ENCODE measurements at regions not wholly inside any gene's neighbourhood (a gene's known extent, or its start where the extent isn't known, plus 50 kb on each side); places are given as distances from the start of the nearest gene placed in this dataset.

GRCh38 chr15:52975941-52976449 is 185.9 kb upstream of the ONECUT1 start:
- H3K9ac ChIP-seq (ENCODE audit: low read depth in 1 of 2, low read length in 2 of 2): no peak overlapping the region
- H3K27me3 ChIP-seq (ENCODE audit: control insufficient read depth in 1 of 2, insufficient read depth in 2 of 2, low read length in 2 of 2): no peaks in the 10 kb centered on the region
- no peak overlapping the region for H3K27ac ChIP-seq (ENCODE audit: low read depth, low read length)
- no peaks in the 10 kb centered on the region for H3K9me3 ChIP-seq (ENCODE audit: control insufficient read depth in 1 of 2, low read length in 2 of 2)
- H3K4me3 ChIP-seq (ENCODE audit: low read depth in 1 of 2, low read length in 2 of 2): no peak overlapping the region
- no peaks in the 10 kb centered on the region for H3K36me3 ChIP-seq (ENCODE audit: control insufficient read depth in 1 of 2, insufficient read depth in 2 of 2, low read length in 2 of 2)
- no peaks in the 10 kb centered on the region for H3K4me1 ChIP-seq (ENCODE audit: control insufficient read depth in 1 of 2, insufficient read depth in 2 of 2, low read length in 2 of 2)

- Histone ChIP-seq H3K27ac (ENCODE audit: low read depth, low read length) (no peak overlapping the region), H3K27me3 (ENCODE audit: control insufficient read depth in 1 of 2, insufficient read depth in 2 of 2, low read length in 2 of 2) (no peaks in the 10 kb centered on the region), H3K9me3 (ENCODE audit: control insufficient read depth in 1 of 2, low read length in 2 of 2) (no peaks in the 10 kb centered on the region), H3K4me3 (ENCODE audit: low read depth in 1 of 2, low read length in 2 of 2) (no peak overlapping the region), H3K36me3 (ENCODE audit: control insufficient read depth in 1 of 2, insufficient read depth in 2 of 2, low read length in 2 of 2) (no peaks in the 10 kb centered on the region), H3K9ac (ENCODE audit: low read depth in 1 of 2, low read length in 2 of 2) (no peak overlapping the region), H3K4me1 (ENCODE audit: control insufficient read depth in 1 of 2, insufficient read depth in 2 of 2, low read length in 2 of 2) (no peaks in the 10 kb centered on the region)
These were observed 173.7 kb upstream of the ONECUT1 start for GRCh38 chr15:52963865-52964264.

- no peak overlapping the region for H3K9ac ChIP-seq (ENCODE audit: low read depth in 1 of 2, low read length in 2 of 2)
- H3K4me1 ChIP-seq (ENCODE audit: control insufficient read depth in 1 of 2, insufficient read depth in 2 of 2, low read length in 2 of 2): no peaks in the 10 kb centered on the region
- H3K4me3 ChIP-seq (ENCODE audit: low read depth in 1 of 2, low read length in 2 of 2): no peak overlapping the region
- H3K27ac ChIP-seq (ENCODE audit: low read depth, low read length): no peak overlapping the region
- H3K9me3 ChIP-seq (ENCODE audit: control insufficient read depth in 1 of 2, low read length in 2 of 2): no peaks in the 10 kb centered on the region
- H3K36me3 ChIP-seq (ENCODE audit: control insufficient read depth in 1 of 2, insufficient read depth in 2 of 2, low read length in 2 of 2): no peaks in the 10 kb centered on the region
- H3K27me3 ChIP-seq (ENCODE audit: control insufficient read depth in 1 of 2, insufficient read depth in 2 of 2, low read length in 2 of 2): no peaks in the 10 kb centered on the region
These were observed 170.1 kb upstream of the ONECUT1 start for GRCh38 chr15:52960283-52960682.

- no peaks in the 10 kb centered on the region for H3K27me3 ChIP-seq (ENCODE audit: control insufficient read depth in 1 of 2, insufficient read depth in 2 of 2, low read length in 2 of 2)
- H3K36me3 ChIP-seq (ENCODE audit: control insufficient read depth in 1 of 2, insufficient read depth in 2 of 2, low read length in 2 of 2): no peaks in the 10 kb centered on the region
- H3K4me3 ChIP-seq (ENCODE audit: low read depth in 1 of 2, low read length in 2 of 2): no peak overlapping the region
- H3K4me1 ChIP-seq (ENCODE audit: control insufficient read depth in 1 of 2, insufficient read depth in 2 of 2, low read length in 2 of 2): no peaks in the 10 kb centered on the region
- no peak overlapping the region for H3K27ac ChIP-seq (ENCODE audit: low read depth, low read length)
- no peaks in the 10 kb centered on the region for H3K9me3 ChIP-seq (ENCODE audit: control insufficient read depth in 1 of 2, low read length in 2 of 2)
- H3K9ac ChIP-seq (ENCODE audit: low read depth in 1 of 2, low read length in 2 of 2): no peak overlapping the region
These were observed 153.6 kb upstream of the ONECUT1 start for GRCh38 chr15:52943746-52944145.

- Histone ChIP-seq H3K27ac (ENCODE audit: low read depth, low read length) (no peak overlapping the region), H3K36me3 (ENCODE audit: control insufficient read depth in 1 of 2, insufficient read depth in 2 of 2, low read length in 2 of 2) (no peaks in the 10 kb centered on the region), H3K9me3 (ENCODE audit: control insufficient read depth in 1 of 2, low read length in 2 of 2) (no peaks in the 10 kb centered on the region), H3K4me3 (ENCODE audit: low read depth in 1 of 2, low read length in 2 of 2) (no peak overlapping the region), H3K27me3 (ENCODE audit: control insufficient read depth in 1 of 2, insufficient read depth in 2 of 2, low read length in 2 of 2) (no peaks in the 10 kb centered on the region), H3K9ac (ENCODE audit: low read depth in 1 of 2, low read length in 2 of 2) (no peak overlapping the region), H3K4me1 (ENCODE audit: control insufficient read depth in 1 of 2, insufficient read depth in 2 of 2, low read length in 2 of 2) (no peaks in the 10 kb centered on the region)
These were observed 146.4 kb upstream of the ONECUT1 start for GRCh38 chr15:52936489-52936888.

GRCh38 chr15:52925130-52925529 is 135.0 kb upstream of the ONECUT1 start:
- no peaks in the 10 kb centered on the region for H3K27me3 ChIP-seq (ENCODE audit: control insufficient read depth in 1 of 2, insufficient read depth in 2 of 2, low read length in 2 of 2)
- no peaks in the 10 kb centered on the region for H3K4me1 ChIP-seq (ENCODE audit: control insufficient read depth in 1 of 2, insufficient read depth in 2 of 2, low read length in 2 of 2)
- H3K27ac ChIP-seq (ENCODE audit: low read depth, low read length): no peak overlapping the region
- H3K36me3 ChIP-seq (ENCODE audit: control insufficient read depth in 1 of 2, insufficient read depth in 2 of 2, low read length in 2 of 2): no peaks in the 10 kb centered on the region
- H3K4me3 ChIP-seq (ENCODE audit: low read depth in 1 of 2, low read length in 2 of 2): no peak overlapping the region
- H3K9me3 ChIP-seq (ENCODE audit: control insufficient read depth in 1 of 2, low read length in 2 of 2): no peaks in the 10 kb centered on the region
- no peak overlapping the region for H3K9ac ChIP-seq (ENCODE audit: low read depth in 1 of 2, low read length in 2 of 2)

- H3K4me3 ChIP-seq (ENCODE audit: low read depth in 1 of 2, low read length in 2 of 2): no peak overlapping the region
- H3K9me3 ChIP-seq (ENCODE audit: control insufficient read depth in 1 of 2, low read length in 2 of 2): no peaks in the 10 kb centered on the region
- H3K27me3 ChIP-seq (ENCODE audit: control insufficient read depth in 1 of 2, insufficient read depth in 2 of 2, low read length in 2 of 2): no peaks in the 10 kb centered on the region
- no peak overlapping the region for H3K27ac ChIP-seq (ENCODE audit: low read depth, low read length)
- no peaks in the 10 kb centered on the region for H3K4me1 ChIP-seq (ENCODE audit: control insufficient read depth in 1 of 2, insufficient read depth in 2 of 2, low read length in 2 of 2)
- H3K9ac ChIP-seq (ENCODE audit: low read depth in 1 of 2, low read length in 2 of 2): no peak overlapping the region
- H3K36me3 ChIP-seq (ENCODE audit: control insufficient read depth in 1 of 2, insufficient read depth in 2 of 2, low read length in 2 of 2): no peaks in the 10 kb centered on the region
These were observed 134.5 kb upstream of the ONECUT1 start for GRCh38 chr15:52924630-52925029.

GRCh38 chr15:52923626-52924025 is 133.5 kb upstream of the ONECUT1 start:
- H3K9ac ChIP-seq (ENCODE audit: low read depth in 1 of 2, low read length in 2 of 2): no peak overlapping the region
- H3K4me1 ChIP-seq (ENCODE audit: control insufficient read depth in 1 of 2, insufficient read depth in 2 of 2, low read length in 2 of 2): no peaks in the 10 kb centered on the region
- H3K27me3 ChIP-seq (ENCODE audit: control insufficient read depth in 1 of 2, insufficient read depth in 2 of 2, low read length in 2 of 2): no peaks in the 10 kb centered on the region
- H3K27ac ChIP-seq (ENCODE audit: low read depth, low read length): no peak overlapping the region
- no peak overlapping the region for H3K4me3 ChIP-seq (ENCODE audit: low read depth in 1 of 2, low read length in 2 of 2)
- H3K9me3 ChIP-seq (ENCODE audit: control insufficient read depth in 1 of 2, low read length in 2 of 2): no peaks in the 10 kb centered on the region
- H3K36me3 ChIP-seq (ENCODE audit: control insufficient read depth in 1 of 2, insufficient read depth in 2 of 2, low read length in 2 of 2): no peaks in the 10 kb centered on the region

- no peaks in the 10 kb centered on the region for H3K9me3 ChIP-seq (ENCODE audit: control insufficient read depth in 1 of 2, low read length in 2 of 2)
- H3K27ac ChIP-seq (ENCODE audit: low read depth, low read length): no peak overlapping the region
- no peaks in the 10 kb centered on the region for H3K27me3 ChIP-seq (ENCODE audit: control insufficient read depth in 1 of 2, insufficient read depth in 2 of 2, low read length in 2 of 2)
- no peak overlapping the region for H3K4me3 ChIP-seq (ENCODE audit: low read depth in 1 of 2, low read length in 2 of 2)
- H3K9ac ChIP-seq (ENCODE audit: low read depth in 1 of 2, low read length in 2 of 2): no peak overlapping the region
- no peaks in the 10 kb centered on the region for H3K4me1 ChIP-seq (ENCODE audit: control insufficient read depth in 1 of 2, insufficient read depth in 2 of 2, low read length in 2 of 2)
- H3K36me3 ChIP-seq (ENCODE audit: control insufficient read depth in 1 of 2, insufficient read depth in 2 of 2, low read length in 2 of 2): no peaks in the 10 kb centered on the region
These were observed 132.7 kb upstream of the ONECUT1 start for GRCh38 chr15:52922871-52923270.

GRCh38 chr15:52912172-52912571 is 122.0 kb upstream of the ONECUT1 start:
- Histone ChIP-seq H3K27ac (ENCODE audit: low read depth, low read length) (no peak overlapping the region), H3K4me3 (ENCODE audit: low read depth in 1 of 2, low read length in 2 of 2) (no peak overlapping the region), H3K9me3 (ENCODE audit: control insufficient read depth in 1 of 2, low read length in 2 of 2) (no peaks in the 10 kb centered on the region), H3K9ac (ENCODE audit: low read depth in 1 of 2, low read length in 2 of 2) (no peak overlapping the region), H3K36me3 (ENCODE audit: control insufficient read depth in 1 of 2, insufficient read depth in 2 of 2, low read length in 2 of 2) (no peaks in the 10 kb centered on the region), H3K4me1 (ENCODE audit: control insufficient read depth in 1 of 2, insufficient read depth in 2 of 2, low read length in 2 of 2) (no peaks in the 10 kb centered on the region), H3K27me3 (ENCODE audit: control insufficient read depth in 1 of 2, insufficient read depth in 2 of 2, low read length in 2 of 2) (no peaks in the 10 kb centered on the region)

GRCh38 chr15:52893338-52893737 is 103.2 kb upstream of the ONECUT1 start:
- Histone ChIP-seq H3K9ac (ENCODE audit: low read depth in 1 of 2, low read length in 2 of 2) (no peak overlapping the region), H3K4me1 (ENCODE audit: control insufficient read depth in 1 of 2, insufficient read depth in 2 of 2, low read length in 2 of 2) (no peaks in the 10 kb centered on the region), H3K4me3 (ENCODE audit: low read depth in 1 of 2, low read length in 2 of 2) (no peak overlapping the region), H3K27me3 (ENCODE audit: control insufficient read depth in 1 of 2, insufficient read depth in 2 of 2, low read length in 2 of 2) (no peaks in the 10 kb centered on the region), H3K9me3 (ENCODE audit: control insufficient read depth in 1 of 2, low read length in 2 of 2) (no peaks in the 10 kb centered on the region), H3K27ac (ENCODE audit: low read depth, low read length) (no peak overlapping the region), H3K36me3 (ENCODE audit: control insufficient read depth in 1 of 2, insufficient read depth in 2 of 2, low read length in 2 of 2) (no peaks in the 10 kb centered on the region)
